ENCODE measurements at regions not wholly inside any gene's neighbourhood (a gene's known extent, or its start where the extent isn't known, plus 50 kb on each side); places are given as distances from the start of the nearest gene placed in this dataset.

GRCh38 chr13:74929436-74929835 is 552.5 kb downstream of the TBC1D4 start:
- TF ChIP-seq CTCF (IDR thresholded peaks at IDR 0.05; ENCODE audit: insufficient read depth, low read length, missing control alignments) = no peak
- H3K4me3 ChIP-seq (ENCODE audit: low read depth, low read length) = no peak overlapping the region
- ChIA-PET CTCF (no interaction called here), POLR2A (no interaction called here)
- DNase-seq (ENCODE audit: low read depth, low spot score) = no peak

- DNase-seq (ENCODE audit: low read depth, low spot score) = no peak
- TF ChIP-seq CTCF (IDR thresholded peaks at IDR 0.05; ENCODE audit: insufficient read depth, low read length, missing control alignments) = no peak
- POLR2A ChIA-PET = no interaction called here
- CTCF ChIA-PET = no interaction called here
- no peak overlapping the region for H3K4me3 ChIP-seq (ENCODE audit: low read depth, low read length)
These were observed 554.1 kb downstream of the TBC1D4 start for GRCh38 chr13:74927823-74928222.

DNA sequence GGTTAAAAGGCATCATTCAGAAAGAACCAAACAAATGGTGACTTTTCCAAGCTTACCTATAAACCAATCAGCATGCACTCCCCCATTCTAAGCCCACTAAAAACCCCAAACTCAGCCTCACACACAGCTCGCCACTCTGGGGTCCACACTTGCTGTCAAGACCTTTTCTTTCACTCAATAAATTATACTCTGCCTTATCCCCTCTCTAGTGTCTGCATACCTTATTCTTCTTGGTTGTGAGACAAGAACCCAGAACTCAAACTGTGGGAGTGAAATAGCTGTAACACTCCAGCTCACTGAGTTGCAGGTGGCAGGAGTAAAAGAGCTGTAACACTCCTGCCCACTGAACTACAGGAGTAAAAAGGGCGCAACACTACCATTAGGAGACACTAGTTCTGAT is 559.0 kb downstream of the TBC1D4 start:
- H3K4me3 ChIP-seq (ENCODE audit: low read depth, low read length) = no peak overlapping the region
- ChIA-PET POLR2A (no interaction called here), CTCF (no interaction called here)
- no peak for TF ChIP-seq CTCF (IDR thresholded peaks at IDR 0.05; ENCODE audit: insufficient read depth, low read length, missing control alignments)
- DNase-seq (ENCODE audit: low read depth, low spot score) = no peak

GRCh38 chr13:74921326-74921725 is 560.6 kb downstream of the TBC1D4 start:
- no peak overlapping the region for H3K4me3 ChIP-seq (ENCODE audit: low read depth, low read length)
- TF ChIP-seq CTCF (IDR thresholded peaks at IDR 0.05; ENCODE audit: insufficient read depth, low read length, missing control alignments) = no peak
- DNase-seq (ENCODE audit: low read depth, low spot score) = no peak
- ChIA-PET POLR2A (no interaction called here), CTCF (no interaction called here)

- no peak for DNase-seq (ENCODE audit: low read depth, low spot score)
- ChIA-PET POLR2A (no interaction called here), CTCF (no interaction called here)
These were observed 561.0 kb downstream of the TBC1D4 start for GRCh38 chr13:74920920-74921319.

GRCh38 chr13:74920361-74920760 is 561.6 kb downstream of the TBC1D4 start:
- ChIA-PET POLR2A (no interaction called here), CTCF (no interaction called here)
- no peak overlapping the region for H3K4me3 ChIP-seq (ENCODE audit: low read depth, low read length)
- TF ChIP-seq CTCF (IDR thresholded peaks at IDR 0.05; ENCODE audit: insufficient read depth, low read length, missing control alignments) = no peak
- DNase-seq (ENCODE audit: low read depth, low spot score) = no peak

More at GRCh38 chr13:74920920-74921319, 561.0 kb downstream of the TBC1D4 start:
- H3K4me3 ChIP-seq (ENCODE audit: low read depth, low read length) = no peak overlapping the region
- TF ChIP-seq CTCF (IDR thresholded peaks at IDR 0.05; ENCODE audit: insufficient read depth, low read length, missing control alignments) = no peak

Measured in AG04449 (cell line).